ENCODE measurements at regions not wholly inside any gene's neighbourhood (a gene's known extent, or its start where the extent isn't known, plus 50 kb on each side); places are given as distances from the start of the nearest gene placed in this dataset.

- H3K4me3 ChIP-seq: no peak overlapping the region
- DNase-seq (ENCODE audit: low spot score) (no peak), ATAC-seq (ENCODE audit: insufficient number of reproducible peaks, low FRiP score, low read depth) (no peak)
- TF ChIP-seq, protein P1, sequence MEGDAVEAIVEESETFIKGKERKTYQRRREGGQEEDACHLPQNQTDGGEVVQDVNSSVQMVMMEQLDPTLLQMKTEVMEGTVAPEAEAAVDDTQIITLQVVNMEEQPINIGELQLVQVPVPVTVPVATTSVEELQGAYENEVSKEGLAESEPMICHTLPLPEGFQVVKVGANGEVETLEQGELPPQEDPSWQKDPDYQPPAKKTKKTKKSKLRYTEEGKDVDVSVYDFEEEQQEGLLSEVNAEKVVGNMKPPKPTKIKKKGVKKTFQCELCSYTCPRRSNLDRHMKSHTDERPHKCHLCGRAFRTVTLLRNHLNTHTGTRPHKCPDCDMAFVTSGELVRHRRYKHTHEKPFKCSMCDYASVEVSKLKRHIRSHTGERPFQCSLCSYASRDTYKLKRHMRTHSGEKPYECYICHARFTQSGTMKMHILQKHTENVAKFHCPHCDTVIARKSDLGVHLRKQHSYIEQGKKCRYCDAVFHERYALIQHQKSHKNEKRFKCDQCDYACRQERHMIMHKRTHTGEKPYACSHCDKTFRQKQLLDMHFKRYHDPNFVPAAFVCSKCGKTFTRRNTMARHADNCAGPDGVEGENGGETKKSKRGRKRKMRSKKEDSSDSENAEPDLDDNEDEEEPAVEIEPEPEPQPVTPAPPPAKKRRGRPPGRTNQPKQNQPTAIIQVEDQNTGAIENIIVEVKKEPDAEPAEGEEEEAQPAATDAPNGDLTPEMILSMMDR (IDR thresholded peaks at IDR 0.05): no peak
- H3K9me3 ChIP-seq: no peaks in the 10 kb centered on the region
- H3K36me3 ChIP-seq: no peaks in the 10 kb centered on the region
- no peaks in the 10 kb centered on the region for H3K4me1 ChIP-seq (ENCODE audit: control insufficient read depth in 1 of 2, low read depth in 2 of 2)
- no peaks in the 10 kb centered on the region for H3K27me3 ChIP-seq (replicated peaks; ENCODE audit: insufficient read depth)
- no peak overlapping the region for H3K27ac ChIP-seq
Measured at GRCh38 chr7:127513311-127513710, 72.1 kb downstream of the GCC1 start.

DNA sequence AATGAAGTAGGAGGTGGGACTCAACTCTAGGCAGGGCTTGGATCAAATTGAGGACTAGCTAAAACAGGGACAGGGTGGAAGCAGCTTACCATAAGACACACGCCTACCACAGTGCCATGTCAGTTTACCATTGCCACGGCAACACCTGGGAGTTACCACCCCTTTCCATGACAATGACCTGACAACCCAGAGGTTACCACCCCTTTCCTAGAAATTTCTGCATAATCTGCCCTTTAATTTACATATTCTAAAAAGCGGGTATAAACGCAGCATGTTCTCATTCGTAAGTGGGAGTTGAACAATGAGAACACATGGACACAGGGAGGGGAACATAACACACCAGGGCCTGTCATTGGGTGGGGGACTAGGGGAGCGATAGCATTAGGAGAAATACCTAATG is 72.7 kb downstream of the GCC1 start:
- H3K36me3 ChIP-seq: no peaks in the 10 kb centered on the region
- H3K27ac ChIP-seq: no peak overlapping the region
- H3K27me3 ChIP-seq (replicated peaks; ENCODE audit: insufficient read depth): no peaks in the 10 kb centered on the region
- no peaks in the 10 kb centered on the region for H3K9me3 ChIP-seq
- DNase-seq (ENCODE audit: low spot score) (no peak), ATAC-seq (ENCODE audit: insufficient number of reproducible peaks, low FRiP score, low read depth) (no peak)
- no peak overlapping the region for H3K4me3 ChIP-seq
- TF ChIP-seq, protein P1 (IDR thresholded peaks at IDR 0.05): no peak
- no peaks in the 10 kb centered on the region for H3K4me1 ChIP-seq (ENCODE audit: control insufficient read depth in 1 of 2, low read depth in 2 of 2)

GRCh38 chr7:127504715-127505114 is 80.7 kb downstream of the GCC1 start:
- no peak overlapping the region for H3K4me3 ChIP-seq
- H3K27me3 ChIP-seq (replicated peaks; ENCODE audit: insufficient read depth): no peaks in the 10 kb centered on the region
- H3K9me3 ChIP-seq: no peaks in the 10 kb centered on the region
- no peak for ATAC-seq (ENCODE audit: insufficient number of reproducible peaks, low FRiP score, low read depth)
- H3K4me1 ChIP-seq (ENCODE audit: control insufficient read depth in 1 of 2, low read depth in 2 of 2): no peaks in the 10 kb centered on the region
- H3K36me3 ChIP-seq: no peaks in the 10 kb centered on the region
- no peak for DNase-seq (ENCODE audit: low spot score)
- TF ChIP-seq, protein P1 (IDR thresholded peaks at IDR 0.05): peak; percentile 19
- no peak overlapping the region for H3K27ac ChIP-seq

DNA sequence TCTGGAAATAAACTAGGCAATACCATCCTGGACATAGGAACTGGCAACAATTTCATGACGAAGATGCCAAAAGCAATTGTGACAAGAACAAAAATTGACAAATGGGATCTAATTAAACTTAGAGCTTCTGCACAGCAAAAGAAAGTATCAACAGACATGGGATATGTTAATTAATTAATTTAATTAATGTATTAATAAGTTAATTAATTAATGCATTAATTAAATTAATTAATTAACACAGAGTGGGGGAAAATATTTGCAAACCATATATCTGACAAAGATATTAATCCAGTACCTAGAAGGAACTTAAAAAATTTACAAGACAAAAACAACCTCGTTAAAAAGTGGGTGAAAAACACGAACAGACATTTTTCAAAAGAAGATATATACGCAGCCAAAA is 83.6 kb downstream of the GCC1 start:
- ATAC-seq (ENCODE audit: insufficient number of reproducible peaks, low FRiP score, low read depth) (no peak), DNase-seq (ENCODE audit: low spot score) (no peak)
- Histone ChIP-seq H3K4me3 (no peak overlapping the region), H3K36me3 (no peaks in the 10 kb centered on the region), H3K27me3 (replicated peaks; ENCODE audit: insufficient read depth) (no peaks in the 10 kb centered on the region), H3K4me1 (ENCODE audit: control insufficient read depth in 1 of 2, low read depth in 2 of 2) (no peaks in the 10 kb centered on the region), H3K27ac (no peak overlapping the region), H3K9me3 (no peaks in the 10 kb centered on the region)
- TF ChIP-seq, protein P1 (IDR thresholded peaks at IDR 0.05): no peak

- ATAC-seq (ENCODE audit: insufficient number of reproducible peaks, low FRiP score, low read depth): no peak
- DNase-seq (ENCODE audit: low spot score): no peak
- Histone ChIP-seq H3K4me1 (ENCODE audit: control insufficient read depth in 1 of 2, low read depth in 2 of 2) (no peaks in the 10 kb centered on the region), H3K4me3 (no peak overlapping the region), H3K27me3 (replicated peaks; ENCODE audit: insufficient read depth) (no peaks in the 10 kb centered on the region), H3K36me3 (no peaks in the 10 kb centered on the region), H3K9me3 (no peaks in the 10 kb centered on the region), H3K27ac (no peak overlapping the region)
- TF ChIP-seq, protein P1 (IDR thresholded peaks at IDR 0.05): no peak
Measured at GRCh38 chr7:127487381-127487780, 94.9 kb upstream of the ZNF800 start.
